Fibroblast of peridontal ligament (primary cell): ENCODE measurements at regions not wholly inside any gene's neighbourhood (a gene's known extent, or its start where the extent isn't known, plus 50 kb on each side); places are given as distances from the start of the nearest gene placed in this dataset.
"Not testable (repeated sequence)": the region's sequence is repeated elsewhere in the genome, so short reads cannot be mapped to it uniquely, and the experiment has no call there.

Experiments
- DNase-seq: peaks from one replicate; pipeline ENCODE4 v3.0.0-alpha.2; 2010; ENCODE audit errors: extremely low read depth

DNA sequence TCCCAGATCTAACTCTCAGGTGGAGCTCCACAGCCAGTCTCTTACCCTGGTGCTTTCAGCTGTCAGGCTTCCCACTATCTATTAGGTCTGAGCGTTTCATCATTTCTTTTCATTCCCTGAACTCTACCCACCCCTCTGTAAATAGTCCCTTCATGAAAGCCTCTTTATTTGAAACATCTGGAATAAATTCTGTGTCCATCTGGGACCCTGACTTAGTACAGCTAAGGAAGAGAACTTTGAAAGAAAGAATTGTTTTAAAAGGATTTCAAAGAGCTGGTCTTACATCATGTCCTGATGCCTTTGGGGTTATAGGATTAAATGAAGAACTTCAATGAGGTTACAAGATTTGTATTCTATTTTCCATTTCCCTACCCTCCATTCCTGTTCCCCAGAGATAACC lies 388.5 kb upstream of the CA10 start:
- no peak for DNase-seq

DNA sequence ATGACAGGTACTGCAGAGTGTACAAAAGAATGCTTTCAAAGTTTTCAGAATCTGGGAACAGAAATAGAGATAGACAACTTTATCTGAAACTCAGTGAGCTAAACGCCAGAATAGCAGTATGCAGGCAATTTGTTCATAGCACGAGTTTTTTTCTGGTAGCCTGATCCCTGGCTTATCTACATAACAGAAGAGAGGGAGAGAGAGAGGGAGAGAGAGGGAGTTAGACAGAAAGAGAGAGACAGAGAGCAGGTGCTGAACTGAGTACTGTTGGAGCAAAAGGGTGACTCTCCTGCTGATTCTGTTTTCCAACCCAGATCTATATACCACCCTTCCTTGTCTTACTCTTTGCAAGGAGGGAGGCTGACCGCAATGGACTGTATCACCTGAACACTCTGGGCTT lies 388.0 kb upstream of the CA10 start:
- DNase-seq = no peak

DNA sequence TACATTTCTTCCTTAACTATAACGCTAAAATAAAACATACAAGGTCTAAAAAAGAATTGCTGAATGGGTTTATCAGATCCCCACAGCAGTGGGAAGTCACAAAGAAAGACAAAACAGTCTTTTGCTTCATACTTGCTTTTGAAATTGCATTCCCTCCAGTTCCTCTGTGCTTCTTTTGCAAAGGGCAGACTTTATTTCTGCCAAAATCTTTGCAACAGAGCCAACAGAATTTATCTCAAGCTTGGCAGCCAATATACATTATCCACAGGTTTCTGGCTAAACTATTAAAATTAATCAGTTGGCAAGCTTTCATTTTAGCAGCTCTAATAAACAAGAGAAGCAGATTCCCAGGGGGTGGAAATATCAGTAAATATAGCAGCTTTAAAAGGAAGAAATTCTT lies 378.9 kb upstream of the CA10 start:
- DNase-seq = no peak

DNA sequence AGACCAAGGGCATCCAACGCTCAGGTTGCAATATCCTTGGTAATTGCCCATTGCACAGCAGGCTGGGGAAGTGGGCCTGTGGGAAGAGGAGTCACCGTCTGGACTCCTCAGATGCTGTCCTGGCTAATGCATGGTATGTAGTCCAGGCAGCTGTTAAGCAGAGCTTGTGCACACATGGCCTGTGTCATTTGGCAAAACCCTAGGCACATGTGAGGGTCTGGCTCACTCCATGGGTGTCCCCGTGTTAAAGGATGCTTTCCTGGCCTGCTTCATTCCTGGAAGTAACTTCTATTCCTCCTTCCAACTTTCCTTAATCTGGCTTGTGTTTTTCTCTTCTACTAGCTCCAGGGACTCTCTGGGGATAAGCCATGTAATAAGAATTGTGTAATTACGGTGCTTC lies 378.0 kb upstream of the CA10 start:
- DNase-seq = no peak

DNA sequence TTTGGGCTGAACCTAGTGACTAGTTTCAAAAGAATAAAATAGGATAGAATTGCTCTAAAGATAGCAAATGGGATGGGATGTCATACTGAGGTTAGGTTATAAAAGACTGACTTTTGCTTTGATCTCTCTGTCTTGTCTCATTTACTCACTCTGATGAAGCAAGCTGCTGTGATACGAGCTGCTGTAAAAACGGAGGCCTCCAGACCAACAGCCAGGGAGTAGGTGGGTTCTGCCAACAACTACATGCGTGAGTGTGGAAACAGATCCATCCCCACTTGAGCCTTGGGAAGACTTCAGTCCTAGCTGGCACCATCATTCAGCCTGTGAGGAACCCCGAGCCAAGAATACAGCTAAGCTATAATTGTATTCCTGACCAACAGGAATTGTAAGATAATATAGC lies 373.9 kb upstream of the CA10 start:
- DNase-seq = no peak

DNA sequence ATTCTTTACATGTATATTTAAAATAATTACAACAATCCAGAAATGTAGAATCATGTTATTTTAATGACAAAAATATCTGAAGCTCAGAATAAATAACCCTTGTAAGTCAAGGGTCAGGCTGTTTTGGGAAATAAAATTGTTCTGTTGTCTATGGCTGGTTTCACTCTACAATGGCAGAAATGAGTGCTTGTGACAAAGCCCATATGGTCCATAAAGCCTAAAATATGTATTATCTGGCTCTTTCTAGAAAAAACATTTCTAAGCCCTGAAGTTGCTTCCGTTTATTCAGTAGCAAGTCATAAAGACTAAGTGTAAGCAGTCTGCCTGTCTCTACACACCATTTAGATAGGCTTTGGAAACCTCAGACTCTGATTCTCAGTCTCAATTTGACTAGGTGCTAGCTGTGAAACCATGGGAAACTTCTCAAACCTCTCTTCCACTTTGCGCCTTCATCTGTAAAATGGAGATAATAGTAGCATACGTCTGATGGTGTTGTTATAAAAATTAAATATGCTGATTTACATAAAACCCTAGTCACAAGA lies 365.7 kb upstream of the CA10 start:
- no peak for DNase-seq

DNA sequence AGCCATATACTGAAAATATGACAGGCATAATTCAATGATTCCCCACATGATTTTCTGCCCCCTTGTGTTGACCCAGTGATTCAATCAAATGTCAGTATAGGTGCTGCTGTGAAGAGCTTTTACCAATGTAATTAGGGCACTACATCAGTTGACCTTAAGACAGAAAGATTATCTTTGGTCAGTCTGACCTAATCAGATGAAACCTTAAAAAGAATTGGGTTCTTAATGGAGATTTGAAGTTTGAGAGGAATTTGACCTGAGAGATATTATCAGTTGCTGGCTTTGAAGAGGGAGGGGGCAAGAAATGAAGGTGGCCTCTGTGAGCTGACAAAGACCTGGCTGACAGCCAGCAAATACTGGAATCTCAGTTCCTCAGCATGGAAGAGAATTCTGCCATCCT lies 358.7 kb upstream of the CA10 start:
- no peak for DNase-seq

DNA sequence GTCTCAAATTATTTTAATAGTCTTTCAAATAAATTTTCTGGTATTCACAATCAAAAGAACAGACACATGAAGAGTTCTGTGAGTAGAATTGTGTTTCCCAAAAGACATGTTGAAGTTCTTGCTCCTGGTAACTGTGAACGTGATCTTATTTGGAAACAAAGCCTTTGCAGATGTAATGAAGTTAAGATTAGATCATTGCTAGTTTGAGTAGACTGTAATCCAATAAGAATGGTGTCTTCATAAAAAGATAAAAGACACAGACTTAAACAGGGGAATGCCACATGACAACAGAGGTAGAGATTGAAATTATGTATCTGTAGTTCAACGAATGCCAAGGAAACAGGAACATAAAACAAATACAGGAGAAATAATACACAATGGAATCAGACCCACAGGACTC lies 357.4 kb upstream of the CA10 start:
- DNase-seq = no peak

DNA sequence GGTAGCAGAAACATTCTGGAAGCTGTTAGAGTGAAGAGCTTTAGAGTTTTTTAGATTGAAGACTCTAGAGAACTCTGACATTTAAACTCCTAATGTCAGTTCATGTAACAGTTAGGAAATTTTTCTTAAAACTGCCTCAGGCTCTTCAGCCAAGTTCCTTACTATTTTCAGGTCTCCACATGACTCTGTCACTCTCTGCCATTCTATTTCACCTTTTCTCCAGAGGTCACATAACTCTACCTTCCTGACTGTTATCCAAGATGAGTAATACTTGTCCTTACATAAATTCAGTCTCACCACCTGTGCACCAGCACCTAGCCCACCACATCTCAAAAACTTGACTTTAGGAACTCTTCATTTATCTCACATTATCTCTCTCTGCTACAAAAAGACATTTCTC lies 347.1 kb upstream of the CA10 start:
- no peak for DNase-seq

DNA sequence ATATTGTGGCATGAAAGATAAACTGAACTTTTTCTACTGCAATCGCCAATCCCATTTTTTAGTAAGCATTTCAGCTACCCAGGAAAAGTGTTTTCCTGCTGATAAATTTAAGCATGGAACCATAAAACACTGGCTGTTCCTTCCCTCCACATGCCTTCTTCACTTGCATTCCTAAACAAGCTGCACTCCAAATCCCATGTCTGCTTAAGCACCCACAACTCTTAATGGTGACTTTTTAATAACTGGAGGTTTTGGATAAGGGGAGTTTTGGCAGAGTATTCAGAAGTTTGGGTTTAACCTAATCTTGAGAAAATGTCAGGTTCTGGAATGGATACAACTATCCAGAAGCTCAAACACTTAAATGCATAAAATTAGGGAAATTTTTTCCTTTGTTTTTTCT lies 345.6 kb upstream of the CA10 start:
- no peak for DNase-seq

DNA sequence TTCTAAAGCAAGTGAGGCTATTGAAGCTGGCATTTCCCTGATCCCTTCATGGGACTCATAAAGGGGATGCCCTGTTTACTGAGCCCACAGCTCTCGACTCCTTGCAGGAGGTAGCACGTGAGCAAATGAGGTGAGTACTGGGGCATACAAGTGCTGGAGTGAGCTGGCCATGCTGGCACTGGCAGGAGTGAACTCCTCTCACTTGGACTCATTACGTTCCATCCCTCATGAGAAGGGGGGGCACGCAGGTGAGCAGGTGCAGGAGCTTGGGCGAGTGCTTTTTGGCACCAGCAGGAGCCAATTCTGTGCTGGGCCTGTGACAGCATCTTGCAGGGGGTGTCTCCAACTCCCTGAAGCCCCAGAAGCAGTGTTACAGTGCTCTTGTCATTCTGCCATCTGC lies 337.1 kb upstream of the CA10 start:
- no peak for DNase-seq

DNA sequence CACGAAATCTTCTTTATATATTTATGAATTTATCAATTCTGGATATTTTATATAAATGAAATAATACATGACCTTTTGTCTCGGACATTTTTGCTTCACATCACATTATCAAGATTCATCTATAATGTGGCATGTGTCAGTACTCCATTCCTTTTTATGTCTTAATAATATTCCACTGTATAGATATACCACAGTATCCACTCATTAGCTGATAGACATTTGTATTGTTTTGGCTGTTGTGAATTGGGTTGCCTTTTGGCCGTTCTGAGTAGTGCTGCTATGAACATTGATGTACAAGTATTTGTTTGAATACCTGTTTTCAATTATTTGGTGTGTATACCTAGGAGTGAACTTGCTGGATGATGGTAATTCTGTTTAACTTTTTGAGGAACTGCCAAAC lies 323.8 kb upstream of the CA10 start:
- DNase-seq = no peak

DNA sequence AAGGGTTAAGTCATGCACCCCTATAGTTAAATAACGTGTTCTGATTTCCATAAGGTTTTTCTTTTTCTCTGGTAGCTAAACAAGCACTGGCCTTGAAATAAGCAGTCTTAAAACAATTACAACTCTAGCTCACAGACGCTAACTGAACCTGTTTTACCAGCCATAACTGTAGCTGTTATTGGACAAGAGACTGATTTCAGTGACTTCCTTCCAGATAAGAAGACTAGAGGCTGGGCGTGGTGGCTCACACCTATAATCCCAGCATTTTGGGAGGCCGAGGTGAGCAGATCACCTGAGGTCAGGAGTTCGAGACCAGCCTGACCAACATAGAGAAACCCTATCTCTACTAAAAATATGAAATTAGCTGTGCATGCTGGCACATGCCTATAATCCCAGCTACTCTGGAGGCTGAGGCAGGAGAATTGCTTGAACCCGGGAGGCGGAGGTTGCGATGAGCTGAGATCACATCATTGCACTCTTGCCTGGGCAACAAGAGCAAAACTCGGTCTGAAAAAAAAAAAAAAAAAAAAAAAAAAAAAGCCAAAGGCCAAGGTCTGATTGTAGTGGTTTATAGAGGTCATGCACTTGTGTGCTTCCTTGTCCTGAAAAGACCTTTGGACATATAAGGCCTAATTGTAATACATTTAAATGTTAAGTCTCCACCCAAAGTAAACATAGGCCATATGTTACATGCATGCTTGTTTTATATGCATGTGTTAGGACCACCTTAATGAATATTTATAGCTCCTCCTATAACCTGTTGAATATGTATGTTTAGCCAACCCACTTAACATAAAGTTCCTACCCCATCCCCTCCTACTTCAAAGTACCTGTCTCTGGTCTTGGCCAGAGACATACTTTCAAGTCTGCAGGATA lies 319.5 kb upstream of the CA10 start:
- no peak for DNase-seq

DNA sequence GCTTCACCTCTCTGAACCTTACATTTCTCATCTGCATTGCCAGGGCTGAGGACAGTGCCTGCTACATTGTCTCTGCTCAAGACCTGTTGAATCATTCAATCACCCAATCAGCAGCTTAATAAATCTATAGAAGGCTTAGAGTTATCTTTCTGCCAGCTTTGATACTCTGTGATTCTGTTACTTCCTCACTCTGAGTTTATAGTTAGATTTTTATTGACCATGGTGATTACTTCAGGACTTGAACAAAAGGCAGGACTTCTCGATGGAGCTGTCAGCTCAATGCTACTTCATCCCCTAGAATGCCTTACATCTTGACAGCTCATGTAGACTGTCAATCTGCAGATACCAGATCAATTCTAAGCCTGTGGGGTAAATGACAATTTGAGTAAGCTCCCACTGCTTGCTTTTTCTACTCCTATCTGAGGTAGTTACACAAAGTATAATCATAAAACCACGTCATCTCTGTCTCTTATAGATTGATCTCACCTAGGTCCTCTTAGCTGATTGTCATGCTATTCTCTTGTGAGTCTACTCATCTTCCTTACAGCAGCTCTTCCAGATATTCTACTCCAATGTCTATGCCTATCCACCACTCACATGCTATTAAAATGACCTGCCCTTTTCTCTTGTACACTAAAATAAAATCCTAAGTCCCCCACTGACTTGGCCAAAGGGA lies 318.3 kb upstream of the CA10 start:
- DNase-seq = no peak

DNA sequence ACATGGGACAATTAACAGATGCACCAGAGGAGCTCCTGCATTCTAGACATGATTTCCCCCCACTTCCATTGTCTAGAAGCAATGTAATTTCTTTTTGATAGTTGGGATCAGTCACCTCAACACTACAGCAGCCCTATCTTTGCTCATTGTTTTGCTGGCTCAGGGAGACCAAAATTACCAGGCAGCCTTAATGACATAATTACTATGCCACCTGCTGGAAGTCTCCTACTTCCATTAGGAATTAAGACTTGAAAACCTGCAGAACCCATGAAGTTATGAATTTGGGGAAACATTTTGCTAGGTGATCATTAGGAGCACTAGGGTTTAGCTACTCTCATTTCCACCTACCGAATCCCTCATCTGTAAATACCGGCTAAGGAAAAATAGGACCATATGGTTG lies 312.0 kb upstream of the CA10 start:
- no peak for DNase-seq

DNA sequence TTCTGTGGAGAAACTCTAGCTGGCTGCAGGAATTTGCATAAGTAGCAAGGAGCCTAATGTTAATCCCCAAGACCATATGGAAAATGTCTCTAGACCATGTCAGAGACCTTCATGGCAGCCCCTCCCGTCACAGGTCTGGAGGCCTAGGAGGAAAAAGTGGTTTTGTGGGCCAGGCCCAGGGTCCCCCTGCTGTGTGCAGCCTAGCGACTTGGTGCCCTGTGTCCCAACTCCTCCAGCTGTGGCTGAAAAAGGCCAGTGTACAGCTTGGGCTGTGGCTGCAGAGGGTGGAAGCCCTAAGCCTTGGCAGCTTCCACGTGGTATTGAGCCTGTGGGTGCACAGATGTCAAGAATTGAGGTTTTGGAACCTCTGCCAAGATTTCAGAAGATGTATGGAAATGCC lies 306.9 kb upstream of the CA10 start:
- DNase-seq = no peak

DNA sequence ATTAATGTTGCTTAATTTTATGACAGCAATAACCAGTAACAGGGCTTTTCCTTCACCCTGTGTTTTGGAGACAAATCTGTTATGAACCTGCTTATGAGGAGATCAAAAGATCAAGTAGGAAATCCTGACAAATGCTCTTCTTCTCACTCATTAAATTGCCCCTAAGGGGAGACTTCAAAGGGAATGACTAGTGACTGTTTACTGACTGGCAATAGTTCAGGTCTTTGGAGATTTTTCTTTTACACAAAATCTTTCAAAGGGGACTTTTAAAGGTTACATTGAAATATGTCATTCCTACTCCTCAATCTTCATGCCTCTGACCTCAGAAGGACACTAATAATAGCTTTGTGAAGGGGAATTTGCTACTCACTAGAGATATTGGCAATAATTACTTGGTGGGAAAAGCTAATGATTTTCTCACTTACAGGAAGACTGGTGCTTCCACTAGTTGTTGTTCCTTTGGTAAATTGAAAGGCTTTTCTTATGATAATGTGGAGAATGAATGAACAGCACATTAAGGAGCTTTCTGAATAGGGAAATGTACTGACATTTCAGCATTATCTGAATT lies 292.9 kb upstream of the CA10 start:
- no peak for DNase-seq

DNA sequence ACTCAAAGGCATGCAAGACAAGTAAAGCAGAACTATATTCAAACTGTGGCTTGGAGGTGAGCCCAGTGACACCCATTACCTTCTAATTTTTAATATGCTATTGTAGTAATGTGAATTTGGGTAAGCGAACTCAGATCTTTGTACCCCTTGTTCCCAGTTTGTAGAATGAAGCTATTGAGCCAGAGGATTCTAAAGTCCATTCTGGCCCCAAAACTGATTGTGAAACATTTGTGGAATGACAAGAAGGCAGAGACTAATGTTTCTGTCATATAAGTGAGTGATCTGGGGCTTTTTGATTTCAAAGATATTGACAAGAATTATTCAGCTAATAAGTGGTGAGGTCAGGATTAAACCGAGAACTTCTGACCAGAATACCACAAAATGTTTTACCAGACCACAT lies 283.8 kb upstream of the CA10 start:
- no peak for DNase-seq

DNA sequence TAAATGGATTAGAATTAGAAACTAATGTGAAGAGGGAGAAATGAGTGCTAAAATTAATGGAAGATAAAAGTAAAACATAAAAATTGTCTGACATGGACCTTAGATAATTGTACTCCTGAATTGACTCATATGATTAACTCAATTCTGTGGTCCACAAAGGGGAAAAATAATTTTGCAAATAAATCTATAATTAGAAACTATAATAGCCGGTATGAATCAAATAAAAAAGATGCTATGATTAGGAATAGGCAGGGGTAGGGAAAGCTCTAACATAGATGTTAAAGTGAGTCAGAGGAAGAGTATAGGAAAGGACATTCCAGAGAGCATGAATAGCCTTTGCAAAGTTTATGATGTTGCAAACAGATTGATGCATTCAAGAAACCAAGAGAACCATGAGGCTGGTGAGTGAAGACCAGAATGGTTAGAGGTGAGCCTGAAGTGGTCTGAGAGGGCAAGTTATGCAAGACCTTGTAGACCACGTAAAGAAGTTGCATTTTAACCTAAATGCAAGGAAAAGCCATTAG lies 262.1 kb upstream of the CA10 start:
- DNase-seq = no peak

DNA sequence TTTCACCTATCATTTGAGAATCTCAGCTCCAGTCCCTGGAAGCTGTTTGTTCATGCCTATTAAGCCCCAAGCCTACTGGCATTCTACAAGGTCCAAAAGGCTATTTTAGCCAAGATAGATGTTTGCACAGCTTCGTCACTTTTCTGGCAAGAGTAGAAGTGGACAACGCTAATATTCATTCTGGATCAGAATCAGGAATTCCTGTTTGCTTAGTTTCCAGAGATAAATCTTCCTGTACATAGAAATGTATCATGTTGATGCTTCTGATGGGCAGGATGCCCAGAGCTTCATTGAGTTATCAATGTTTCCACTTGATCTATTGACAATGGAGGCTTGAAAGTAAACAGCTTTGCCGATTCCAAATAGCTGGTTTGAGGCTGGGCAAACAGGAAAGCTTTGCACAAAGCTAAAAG lies 260.7 kb upstream of the CA10 start:
- no peak for DNase-seq

DNA sequence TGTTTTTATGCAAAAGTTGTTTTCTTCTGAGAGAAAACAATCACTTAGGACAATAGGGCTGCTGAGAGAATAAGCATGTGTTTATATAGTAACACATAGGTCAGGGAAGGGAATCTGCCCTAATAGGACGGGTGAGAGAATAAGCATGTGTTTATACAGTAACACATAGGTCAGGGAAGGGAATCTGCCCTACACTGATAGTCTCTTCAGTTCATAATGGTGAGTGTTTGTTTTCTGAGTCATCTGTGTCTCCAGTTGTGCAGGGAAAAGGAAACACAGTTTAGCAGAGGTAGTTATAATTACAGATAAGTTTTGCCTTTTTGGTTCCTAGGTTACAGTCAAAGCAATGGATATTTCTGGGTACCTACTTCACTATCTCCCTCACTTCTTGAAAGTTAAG lies 252.3 kb upstream of the CA10 start:
- no peak for DNase-seq

DNA sequence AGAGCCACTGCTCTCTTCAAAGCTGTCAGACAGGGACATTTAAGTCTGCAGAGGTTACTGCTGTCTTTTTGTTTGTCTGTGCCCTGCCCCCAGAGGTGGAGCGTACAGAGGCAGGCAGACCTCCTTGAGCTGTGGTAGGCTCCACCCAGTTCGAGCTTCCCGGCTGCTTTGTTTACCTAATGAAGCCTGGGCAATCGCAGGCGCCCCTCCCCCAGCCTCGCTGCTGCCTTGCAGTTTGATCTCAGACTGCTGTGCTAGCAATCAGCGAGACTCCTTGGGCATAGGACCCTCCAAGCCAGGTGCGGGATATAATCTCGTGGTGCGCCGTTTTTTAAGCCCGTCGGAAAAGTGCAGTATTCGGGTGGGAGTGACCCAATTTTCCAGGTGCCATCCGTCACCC lies 250.7 kb upstream of the CA10 start:
- not testable (repeated sequence) for DNase-seq

DNA sequence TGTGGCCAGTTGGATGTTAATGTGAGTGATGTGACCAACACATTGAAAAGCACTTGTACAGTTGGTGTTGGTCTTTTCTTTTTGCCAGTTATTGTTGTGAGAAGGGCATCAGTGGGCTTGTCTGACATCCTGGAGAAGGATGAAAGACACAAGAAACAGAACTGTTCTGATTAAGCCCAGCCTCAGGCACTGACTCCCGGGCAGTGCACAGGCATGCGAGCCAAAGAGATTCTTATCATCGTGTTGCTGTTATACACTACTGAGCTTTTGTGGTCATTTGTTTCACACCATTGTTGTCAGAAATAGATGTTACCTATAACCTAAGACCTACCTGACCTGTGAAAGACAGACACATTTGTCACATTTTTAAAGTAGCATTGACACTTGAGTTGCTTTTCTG lies 236.8 kb upstream of the CA10 start:
- DNase-seq = no peak
